ENCODE measurements at regions not wholly inside any gene's neighbourhood (a gene's known extent, or its start where the extent isn't known, plus 50 kb on each side); places are given as distances from the start of the nearest gene placed in this dataset.

GRCh38 chr21:34003428-34003827, 70.0 kb upstream of the MRPS6 start:
- DNase-seq (ENCODE audit: low spot score), result no peak
- TF ChIP-seq CTCF (IDR thresholded peaks at IDR 0.05), result no peak
- no peaks in the 10 kb centered on the region for H3K27me3 ChIP-seq
- no peaks in the 10 kb centered on the region for H3K9me3 ChIP-seq
- H3K36me3 ChIP-seq, result no peaks in the 10 kb centered on the region
- no peak overlapping the region for H3K27ac ChIP-seq
- peaks cover 0 to 11% of the 10 kb centered on the region in 2 donors for H3K4me1 ChIP-seq
- H3K4me3 ChIP-seq, result no peak overlapping the region

GRCh38 chr21:34000375-34000774, 73.0 kb upstream of the MRPS6 start:
- Histone ChIP-seq H3K36me3 (no peaks in the 10 kb centered on the region), H3K4me1 (peaks cover 0 to 11% of the 10 kb centered on the region in 2 donors), H3K27me3 (no peaks in the 10 kb centered on the region), H3K27ac (no peak overlapping the region), H3K9me3 (peaks cover 0 to 7% of the 10 kb centered on the region in 2 donors), H3K4me3 (no peak overlapping the region)
- DNase-seq (ENCODE audit: low spot score), result no peak
- no peak for TF ChIP-seq CTCF (IDR thresholded peaks at IDR 0.05)

GRCh38 chr21:33998809-33999208, 74.6 kb upstream of the MRPS6 start:
- Histone ChIP-seq H3K4me3 (no peak overlapping the region), H3K27me3 (no peaks in the 10 kb centered on the region), H3K27ac (no peak overlapping the region), H3K36me3 (no peaks in the 10 kb centered on the region), H3K9me3 (peaks cover 0 to 7% of the 10 kb centered on the region in 2 donors), H3K4me1 (no peaks in the 10 kb centered on the region)
- no peak for TF ChIP-seq CTCF (IDR thresholded peaks at IDR 0.05)
- DNase-seq (ENCODE audit: low spot score), result no peak

- Histone ChIP-seq H3K27me3 (no peaks in the 10 kb centered on the region), H3K27ac (no peak overlapping the region), H3K4me3 (no peak overlapping the region), H3K36me3 (no peaks in the 10 kb centered on the region), H3K9me3 (peaks cover 0 to 7% of the 10 kb centered on the region in 2 donors), H3K4me1 (no peaks in the 10 kb centered on the region)
- TF ChIP-seq CTCF (IDR thresholded peaks at IDR 0.05), result no peak
- no peak for DNase-seq (ENCODE audit: low spot score)
These were observed 75.0 kb upstream of the MRPS6 start for GRCh38 chr21:33998402-33998801.

- H3K27me3 ChIP-seq, result no peaks in the 10 kb centered on the region
- H3K36me3 ChIP-seq, result no peaks in the 10 kb centered on the region
- no peak for DNase-seq (ENCODE audit: low spot score)
- no peak for TF ChIP-seq CTCF (IDR thresholded peaks at IDR 0.05)
- H3K4me3 ChIP-seq, result no peak overlapping the region
- peaks cover 0 to 7% of the 10 kb centered on the region in 2 donors for H3K9me3 ChIP-seq
- H3K27ac ChIP-seq, result no peak overlapping the region
- no peaks in the 10 kb centered on the region for H3K4me1 ChIP-seq
These were observed 75.9 kb upstream of the MRPS6 start for GRCh38 chr21:33997436-33997835.

- Histone ChIP-seq H3K36me3 (no peaks in the 10 kb centered on the region), H3K4me1 (no peaks in the 10 kb centered on the region), H3K27me3 (no peaks in the 10 kb centered on the region), H3K4me3 (no peak overlapping the region), H3K27ac (no peak overlapping the region), H3K9me3 (peaks cover 0 to 7% of the 10 kb centered on the region in 2 donors)
- no peak for TF ChIP-seq CTCF (IDR thresholded peaks at IDR 0.05)
- no peak for DNase-seq (ENCODE audit: low spot score)
These were observed 78.8 kb upstream of the ATP5PO start for GRCh38 chr21:33994373-33994772.

Measured in right atrium auricular region (tissue), 2 donors.